GM23338 (cell line): ENCODE measurements at regions not wholly inside any gene's neighbourhood (a gene's known extent, or its start where the extent isn't known, plus 50 kb on each side); places are given as distances from the start of the nearest gene placed in this dataset.

Source experiments
- ATAC-seq: fragments of 200-7000 bp; cut with Tn5 transposase; 3 replicates; pipeline ENCODE4 v1.9.1; 2020
- DNase-seq: peaks from one replicate; pipeline ENCODE4 v3.0.0-alpha.2; 2015; ENCODE audit warnings: low spot score
- H2AFZ ChIP-seq: fragments of 200-600 bp; sonication (generic); 2 replicates; pipeline ENCODE4 v1.8.0; 2016; ENCODE audit warnings: antibody characterized with exemption, mild to moderate bottlenecking, moderate library complexity
- H3F3A ChIP-seq: fragments of 200-600 bp; sonication (generic); replicated peaks from 2 replicates; pipeline ENCODE4 v1.8.0; 2017; ENCODE audit warnings: antibody characterized with exemption, mixed run types, low read depth
- H3K27ac ChIP-seq: fragments of 200-600 bp; sonication (generic); 2 replicates; pipeline ENCODE4 v1.6.1; 2016; ENCODE audit warnings: low read depth
- H3K27me3 ChIP-seq: fragments of 200-600 bp; sonication (generic); 2 replicates; pipeline ENCODE4 v1.8.0; 2016; ENCODE audit warnings: mild to moderate bottlenecking, mixed run types, moderate library complexity; ENCODE audit not compliant: insufficient read depth
- H3K36me3 ChIP-seq: fragments of 200-600 bp; sonication (generic); 2 replicates; pipeline ENCODE4 v1.8.0; 2016; ENCODE audit warnings: mild to moderate bottlenecking; ENCODE audit not compliant: insufficient read depth
- H3K4me1 ChIP-seq: fragments of 200-600 bp; sonication (generic); 2 replicates; pipeline ENCODE4 v1.8.0; 2016; ENCODE audit warnings: mild to moderate bottlenecking, moderate library complexity; ENCODE audit not compliant: insufficient read depth
- H3K4me2 ChIP-seq: fragments of 200-600 bp; sonication (generic); 2 replicates; pipeline ENCODE4 v1.7.1; 2017; ENCODE audit warnings: mixed run types
- H3K4me3 ChIP-seq: fragments of 200-600 bp; sonication (generic); 2 replicates; pipeline ENCODE4 v1.6.1; 2016; ENCODE audit warnings: mixed run types
- H3K79me2 ChIP-seq: fragments of 200-600 bp; sonication (generic); replicated peaks from 2 replicates; pipeline ENCODE4 v1.8.0; 2017; ENCODE audit warnings: mild to moderate bottlenecking; ENCODE audit not compliant: insufficient read depth
- H3K9me2 ChIP-seq: fragments of 200-600 bp; sonication (generic); 2 replicates; pipeline ENCODE4 v1.8.0; 2017; ENCODE audit not compliant: insufficient read depth
- H4K20me1 ChIP-seq: fragments of 200-600 bp; sonication (generic); replicated peaks from 2 replicates; pipeline ENCODE4 v1.8.0; 2017; ENCODE audit warnings: mild to moderate bottlenecking; ENCODE audit not compliant: insufficient read depth
- H3K27ac Mint-ChIP-seq: 2 replicates; pipeline ENCODE4 v1.8.0; 2020; ENCODE audit warnings: inconsistent platforms, mild to moderate bottlenecking, moderate library complexity, mixed read lengths
- H3K27me3 Mint-ChIP-seq: 3 replicates; pipeline ENCODE4 v1.8.0; 2022; ENCODE audit warnings: low read depth, mild to moderate bottlenecking, moderate library complexity, mixed read lengths, inconsistent platforms; ENCODE audit not compliant: insufficient read depth, poor library complexity
- H3K36me3 Mint-ChIP-seq: 3 replicates; pipeline ENCODE4 v1.8.0; 2021; ENCODE audit warnings: low read depth, mild to moderate bottlenecking, inconsistent platforms, moderate library complexity, mixed read lengths
- H3K4me1 Mint-ChIP-seq: 3 replicates; pipeline ENCODE4 v1.8.0; 2020; ENCODE audit warnings: mild to moderate bottlenecking, inconsistent platforms, mixed read lengths
- H3K4me3 Mint-ChIP-seq: 3 replicates; pipeline ENCODE4 v1.8.0; 2021; ENCODE audit warnings: moderate library complexity, mild to moderate bottlenecking, inconsistent platforms, mixed read lengths
- H3K9me3 Mint-ChIP-seq: 3 replicates; pipeline ENCODE4 v1.8.0; 2020; ENCODE audit warnings: moderate library complexity, mild to moderate bottlenecking, inconsistent platforms, mixed read lengths
- CREB1 ChIP-seq: fragments of 250-450 bp; sonication (Bioruptor Pico); IDR thresholded peaks from 2 replicates; pipeline ENCODE4 v1.5.0; 2020; ENCODE audit warnings: low read depth, mild to moderate bottlenecking, moderate library complexity
- EZH2 ChIP-seq: fragments of 200-600 bp; sonication (generic); IDR thresholded peaks from one replicate; pipeline ENCODE4 v1.8.0; 2017; ENCODE audit warnings: antibody characterized with exemption, mild to moderate bottlenecking, low read depth; ENCODE audit not compliant: unreplicated experiment
- EZH2phosphoT487 ChIP-seq: fragments of 200-600 bp; sonication (generic); IDR thresholded peaks from one replicate; pipeline ENCODE4 v1.8.1; 2018; ENCODE audit warnings: antibody characterized with exemption; ENCODE audit not compliant: unreplicated experiment
- JUNB ChIP-seq: IDR thresholded peaks from one replicate; pipeline ENCODE4 v1.6.1; 2016; ENCODE audit warnings: antibody characterized with exemption; ENCODE audit not compliant: unreplicated experiment
- NANOG ChIP-seq: IDR thresholded peaks from 2 replicates; pipeline ENCODE4 v1.6.1; 2016; ENCODE audit warnings: antibody characterized with exemption, borderline replicate concordance
- POLR2AphosphoS5 ChIP-seq: IDR thresholded peaks from 2 replicates; pipeline ENCODE4 v1.6.1; 2016; ENCODE audit warnings: antibody characterized with exemption, low read depth
- STAT1 ChIP-seq: IDR thresholded peaks from one replicate; pipeline ENCODE4 v1.6.1; 2016; ENCODE audit warnings: antibody characterized with exemption; ENCODE audit not compliant: unreplicated experiment
- ZNF114 ChIP-seq: fragments of 250-450 bp; sonication (Bioruptor Pico); IDR thresholded peaks from 2 replicates; pipeline ENCODE4 v1.5.0; 2020; ENCODE audit warnings: mild to moderate bottlenecking, moderate library complexity
- ZNF462 ChIP-seq: fragments of 250-450 bp; sonication (Bioruptor Pico); IDR thresholded peaks from 2 replicates; pipeline ENCODE4 v1.5.0; 2020; ENCODE audit warnings: mild to moderate bottlenecking, moderate library complexity
- TF ChIP-seq, protein P1 (sequence below): IDR thresholded peaks from 2 replicates; pipeline ENCODE4 v1.6.1; 2016; ENCODE audit warnings: antibody characterized with exemption
- TF ChIP-seq, protein P2 (sequence below), 2 experiments: fragments of 200-600 bp in 1 of 2; sonication (generic) in 1 of 2; conservative IDR thresholded peaks; 2 replicates each; pipeline versions ENCODE4 v1.5.1 to v1.6.1; 2016 to 2017; ENCODE audit warnings: antibody characterized with exemption in 2 of 2, low read depth in 2 of 2, mild to moderate bottlenecking in 2 of 2, moderate library complexity in 1 of 2
- TF ChIP-seq, protein P3 (sequence below): IDR thresholded peaks from one replicate; pipeline ENCODE4 v1.6.1; 2018; ENCODE audit warnings: antibody characterized with exemption; ENCODE audit not compliant: unreplicated experiment

DNA sequence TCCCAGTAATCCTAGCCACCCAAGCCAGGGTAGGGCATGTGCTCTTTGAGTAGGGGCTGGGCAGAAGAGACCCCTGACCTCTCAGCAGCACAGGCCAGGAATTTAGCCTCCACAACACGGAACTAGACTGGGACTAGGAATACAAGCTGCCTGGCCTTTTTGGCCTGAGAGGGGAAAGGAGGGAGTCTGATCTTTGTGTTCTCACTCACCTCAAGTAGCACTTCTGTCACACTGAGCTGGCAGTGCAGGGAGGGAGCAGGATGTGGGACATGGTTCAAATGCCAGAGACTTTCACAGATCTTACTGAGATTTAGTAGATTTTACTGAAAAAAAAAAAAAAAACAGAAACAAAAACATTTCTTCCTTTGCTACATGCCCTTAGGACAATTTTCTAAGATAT is 395.2 kb downstream of the CMPK2 start:
- Histone ChIP-seq H2AFZ (no peak overlapping the region), H4K20me1 (no peaks in the 10 kb centered on the region), H3K27me3 (no peaks in the 10 kb centered on the region), H3K9me2 (no peaks in the 10 kb centered on the region; the same call in 1 of the 2 replicates), H3K36me3 (no peaks in the 10 kb centered on the region), H3K4me3 (no peak overlapping the region), H3K4me1 (no peaks in the 10 kb centered on the region), H3K27ac (no peak overlapping the region), H3F3A (no peaks in the 10 kb centered on the region), H3K4me2 (no peak overlapping the region), H3K79me2 (no peaks in the 10 kb centered on the region)
- H3K4me3 Mint-ChIP-seq: no peak overlapping the region
- TF ChIP-seq EZH2phosphoT487 (no peak), STAT1 (no peak), JUNB (no peak), ZNF462 (no peak), EZH2 (no peak), CREB1 (CRISPR knock-in tag) (no peak), POLR2AphosphoS5 (no peak), NANOG (no peak), ZNF114 (no peak)
- TF ChIP-seq, protein P1, sequence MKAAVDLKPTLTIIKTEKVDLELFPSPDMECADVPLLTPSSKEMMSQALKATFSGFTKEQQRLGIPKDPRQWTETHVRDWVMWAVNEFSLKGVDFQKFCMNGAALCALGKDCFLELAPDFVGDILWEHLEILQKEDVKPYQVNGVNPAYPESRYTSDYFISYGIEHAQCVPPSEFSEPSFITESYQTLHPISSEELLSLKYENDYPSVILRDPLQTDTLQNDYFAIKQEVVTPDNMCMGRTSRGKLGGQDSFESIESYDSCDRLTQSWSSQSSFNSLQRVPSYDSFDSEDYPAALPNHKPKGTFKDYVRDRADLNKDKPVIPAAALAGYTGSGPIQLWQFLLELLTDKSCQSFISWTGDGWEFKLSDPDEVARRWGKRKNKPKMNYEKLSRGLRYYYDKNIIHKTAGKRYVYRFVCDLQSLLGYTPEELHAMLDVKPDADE: no peak
- TF ChIP-seq, protein P2, sequence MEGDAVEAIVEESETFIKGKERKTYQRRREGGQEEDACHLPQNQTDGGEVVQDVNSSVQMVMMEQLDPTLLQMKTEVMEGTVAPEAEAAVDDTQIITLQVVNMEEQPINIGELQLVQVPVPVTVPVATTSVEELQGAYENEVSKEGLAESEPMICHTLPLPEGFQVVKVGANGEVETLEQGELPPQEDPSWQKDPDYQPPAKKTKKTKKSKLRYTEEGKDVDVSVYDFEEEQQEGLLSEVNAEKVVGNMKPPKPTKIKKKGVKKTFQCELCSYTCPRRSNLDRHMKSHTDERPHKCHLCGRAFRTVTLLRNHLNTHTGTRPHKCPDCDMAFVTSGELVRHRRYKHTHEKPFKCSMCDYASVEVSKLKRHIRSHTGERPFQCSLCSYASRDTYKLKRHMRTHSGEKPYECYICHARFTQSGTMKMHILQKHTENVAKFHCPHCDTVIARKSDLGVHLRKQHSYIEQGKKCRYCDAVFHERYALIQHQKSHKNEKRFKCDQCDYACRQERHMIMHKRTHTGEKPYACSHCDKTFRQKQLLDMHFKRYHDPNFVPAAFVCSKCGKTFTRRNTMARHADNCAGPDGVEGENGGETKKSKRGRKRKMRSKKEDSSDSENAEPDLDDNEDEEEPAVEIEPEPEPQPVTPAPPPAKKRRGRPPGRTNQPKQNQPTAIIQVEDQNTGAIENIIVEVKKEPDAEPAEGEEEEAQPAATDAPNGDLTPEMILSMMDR (conservative IDR thresholded peaks at IDR 0.05; ENCODE audit: low read depth in 2 of 2): no peak
- TF ChIP-seq, protein P3, sequence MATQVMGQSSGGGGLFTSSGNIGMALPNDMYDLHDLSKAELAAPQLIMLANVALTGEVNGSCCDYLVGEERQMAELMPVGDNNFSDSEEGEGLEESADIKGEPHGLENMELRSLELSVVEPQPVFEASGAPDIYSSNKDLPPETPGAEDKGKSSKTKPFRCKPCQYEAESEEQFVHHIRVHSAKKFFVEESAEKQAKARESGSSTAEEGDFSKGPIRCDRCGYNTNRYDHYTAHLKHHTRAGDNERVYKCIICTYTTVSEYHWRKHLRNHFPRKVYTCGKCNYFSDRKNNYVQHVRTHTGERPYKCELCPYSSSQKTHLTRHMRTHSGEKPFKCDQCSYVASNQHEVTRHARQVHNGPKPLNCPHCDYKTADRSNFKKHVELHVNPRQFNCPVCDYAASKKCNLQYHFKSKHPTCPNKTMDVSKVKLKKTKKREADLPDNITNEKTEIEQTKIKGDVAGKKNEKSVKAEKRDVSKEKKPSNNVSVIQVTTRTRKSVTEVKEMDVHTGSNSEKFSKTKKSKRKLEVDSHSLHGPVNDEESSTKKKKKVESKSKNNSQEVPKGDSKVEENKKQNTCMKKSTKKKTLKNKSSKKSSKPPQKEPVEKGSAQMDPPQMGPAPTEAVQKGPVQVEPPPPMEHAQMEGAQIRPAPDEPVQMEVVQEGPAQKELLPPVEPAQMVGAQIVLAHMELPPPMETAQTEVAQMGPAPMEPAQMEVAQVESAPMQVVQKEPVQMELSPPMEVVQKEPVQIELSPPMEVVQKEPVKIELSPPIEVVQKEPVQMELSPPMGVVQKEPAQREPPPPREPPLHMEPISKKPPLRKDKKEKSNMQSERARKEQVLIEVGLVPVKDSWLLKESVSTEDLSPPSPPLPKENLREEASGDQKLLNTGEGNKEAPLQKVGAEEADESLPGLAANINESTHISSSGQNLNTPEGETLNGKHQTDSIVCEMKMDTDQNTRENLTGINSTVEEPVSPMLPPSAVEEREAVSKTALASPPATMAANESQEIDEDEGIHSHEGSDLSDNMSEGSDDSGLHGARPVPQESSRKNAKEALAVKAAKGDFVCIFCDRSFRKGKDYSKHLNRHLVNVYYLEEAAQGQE: no peak
- no peaks in the 10 kb centered on the region; the same call in 2 of the 3 replicates for H3K36me3 Mint-ChIP-seq
- DNase-seq: no peak
- peaks cover 69% of the 10 kb centered on the region for H3K9me3 Mint-ChIP-seq
- H3K27ac Mint-ChIP-seq: no peak overlapping the region
- peaks cover 3% of the 10 kb centered on the region; the same call in 1 of the 3 replicates for H3K4me1 Mint-ChIP-seq
- no peak for ATAC-seq
- peaks cover 1% of the 10 kb centered on the region for H3K27me3 Mint-ChIP-seq
